ENCODE measurements at regions not wholly inside any gene's neighbourhood (a gene's known extent, or its start where the extent isn't known, plus 50 kb on each side); places are given as distances from the start of the nearest gene placed in this dataset.

- Histone ChIP-seq H3K4me3 (replicated peaks in 1 of 3; ENCODE audit: insufficient read depth in 1 of 3, low read depth in 2 of 3, low read length in 3 of 3) (no peak overlapping the region), H4K20me1 (ENCODE audit: insufficient read depth, low read length) (no peaks in the 10 kb centered on the region), H2AFZ (ENCODE audit: low read length) (no peak overlapping the region), H3K9ac (ENCODE audit: insufficient read depth, low read depth, low read length) (no peak overlapping the region), H3K9me3 (ENCODE audit: low read length) (no peaks in the 10 kb centered on the region), H3K4me1 (ENCODE audit: insufficient read depth, low read length) (peaks cover 28% of the 10 kb centered on the region), H3K27ac (ENCODE audit: extremely low read length, insufficient read depth, low read length) (no peak overlapping the region), H3K4me2 (ENCODE audit: low read depth, low read length) (no peak overlapping the region), H3K79me2 (ENCODE audit: insufficient read depth, low read length) (no peaks in the 10 kb centered on the region), H3K36me3 (replicated peaks in 1 of 2; ENCODE audit: control insufficient read depth in 1 of 2, insufficient read depth in 2 of 2, low read length in 2 of 2) (no peaks in the 10 kb centered on the region), H3K27me3 (ENCODE audit: control insufficient read depth in 1 of 2, insufficient read depth in 2 of 2, low read length in 2 of 2) (no peaks in the 10 kb centered on the region)
- CTCF ChIA-PET (ENCODE audit: low intra/inter-chr PET ratio, low total read pairs): no interaction called here
- POLR2A ChIA-PET: no interaction called here
- in situ Hi-C loops (cut with HindIII; ENCODE audit: extremely low pct_ligation_motif_present, low pct_unique_long_range_greater_than_20kb): no loop called here
- DNase-seq (ENCODE audit: low spot score) (no peak), ATAC-seq (no peak), FAIRE-seq (no peak)
- BruUV-seq (replicated peaks): no TSS peak
- intact Hi-C loops (cut with micrococcal nuclease; ENCODE audit: unreplicated experiment): no loop called here
- WGBS (ENCODE audit: low lambda C conversion rate): 76% methylated on average over 5 of the region's 5 CpGs
- TF ChIP-seq SP4 (CRISPR knock-in tag; IDR thresholded peaks at IDR 0.05) (no peak), SRSF4 (IDR thresholded peaks at IDR 0.05; ENCODE audit: low read depth, low read length, poor library complexity, severe bottlenecking) (no peak), ZNF503 (CRISPR knock-in tag; IDR thresholded peaks at IDR 0.05) (no peak), ZNF570 (CRISPR knock-in tag; IDR thresholded peaks at IDR 0.05; ENCODE audit: borderline replicate concordance) (no peak), EZH2 (conservative IDR thresholded peaks at IDR 0.05; ENCODE audit: low read depth, low read length) (no peak), PLSCR1 (CRISPR knock-in tag; IDR thresholded peaks at IDR 0.05; ENCODE audit: borderline replicate concordance) (no peak), THAP9 (CRISPR knock-in tag; IDR thresholded peaks at IDR 0.05; ENCODE audit: borderline replicate concordance) (no peak), RBM22 (optimal IDR thresholded peaks at IDR 0.05; ENCODE audit: low read length) (no peak), CEBPG (CRISPR knock-in tag; IDR thresholded peaks at IDR 0.05) (no peak), ZFY (CRISPR knock-in tag; IDR thresholded peaks at IDR 0.05) (no peak), DNMT3B (CRISPR knock-in tag; conservative IDR thresholded peaks at IDR 0.05) (no peak), GATAD1 (CRISPR knock-in tag; IDR thresholded peaks at IDR 0.05) (no peak), KDM4B (CRISPR knock-in tag; IDR thresholded peaks at IDR 0.05) (no peak), ZMAT3 (CRISPR knock-in tag; conservative IDR thresholded peaks at IDR 0.05) (no peak), FOXO4 (CRISPR knock-in tag; conservative IDR thresholded peaks at IDR 0.05) (no peak), YEATS4 (CRISPR knock-in tag; IDR thresholded peaks at IDR 0.05; ENCODE audit: borderline replicate concordance) (no peak), FUBP1 (CRISPR knock-in tag; IDR thresholded peaks at IDR 0.05; ENCODE audit: borderline replicate concordance) (no peak)
These were observed 93.3 kb upstream of the SLC4A7 start for GRCh38 chr3:27577504-27577903.
